ENCODE measurements at regions not wholly inside any gene's neighbourhood (a gene's known extent, or its start where the extent isn't known, plus 50 kb on each side); places are given as distances from the start of the nearest gene placed in this dataset.
A peak's percentile ranks its signal among the peaks of the same experiment; 100 is the strongest.
"Not testable (repeated sequence)": the region's sequence is repeated elsewhere in the genome, so short reads cannot be mapped to it uniquely, and the experiment has no call there.

- DNase-seq = no peak
Measured at GRCh38 chr13:97736436-97736835, 217.0 kb upstream of the IPO5 start.

GRCh38 chr13:97742084-97742483, 211.4 kb upstream of the IPO5 start:
- DNase-seq = no peak

GRCh38 chr13:97743938-97744337, 209.5 kb upstream of the IPO5 start:
- no peak for DNase-seq

GRCh38 chr13:97746649-97747048, 206.8 kb upstream of the IPO5 start:
- DNase-seq = no peak

GRCh38 chr13:97749174-97749573, 204.3 kb upstream of the IPO5 start:
- DNase-seq = no peak

- no peak for DNase-seq
Measured at GRCh38 chr13:97751477-97751876, 202.0 kb upstream of the IPO5 start.

GRCh38 chr13:97752961-97753668, 200.4 kb upstream of the IPO5 start:
- no peak for DNase-seq

- DNase-seq = no peak
Measured at GRCh38 chr13:97753942-97754670, 199.4 kb upstream of the IPO5 start.

- no peak for DNase-seq
Measured at GRCh38 chr13:97757807-97758206, 195.7 kb upstream of the IPO5 start.

- no peak for DNase-seq
Measured at GRCh38 chr13:97758317-97758716, 195.2 kb upstream of the IPO5 start.

GRCh38 chr13:97761796-97762540, 191.5 kb upstream of the IPO5 start:
- DNase-seq = no peak

GRCh38 chr13:97766749-97767148, 186.7 kb upstream of the IPO5 start:
- DNase-seq = no peak

- DNase-seq = no peak
Measured at GRCh38 chr13:97768134-97768533, 185.3 kb upstream of the IPO5 start.

- DNase-seq = not testable (repeated sequence)
Measured at GRCh38 chr13:97770231-97770630, 183.2 kb upstream of the IPO5 start.

- DNase-seq = not testable (repeated sequence)
Measured at GRCh38 chr13:97772466-97772865, 181.0 kb upstream of the IPO5 start.

GRCh38 chr13:97774391-97775100, 178.9 kb upstream of the IPO5 start:
- DNase-seq = not testable (repeated sequence)

- no peak for DNase-seq
Measured at GRCh38 chr13:97780486-97780885, 173.0 kb upstream of the IPO5 start.

GRCh38 chr13:97781891-97782305, 171.6 kb upstream of the IPO5 start:
- no peak for DNase-seq

- DNase-seq = no peak
Measured at GRCh38 chr13:97786510-97786909, 167.0 kb upstream of the IPO5 start.

GRCh38 chr13:97797553-97797952, 155.9 kb upstream of the IPO5 start:
- DNase-seq = no peak

- DNase-seq = no peak
Measured at GRCh38 chr13:97798171-97798821, 155.2 kb upstream of the IPO5 start.

GRCh38 chr13:97798836-97799235, 154.6 kb upstream of the IPO5 start:
- DNase-seq = peak; percentile 30

GRCh38 chr13:97802213-97802612, 151.3 kb upstream of the IPO5 start:
- no peak for DNase-seq

Data from right hindlimb (tissue), 1 donor.